Glomerular visceral epithelial cell (primary cell): ENCODE measurements at regions not wholly inside any gene's neighbourhood (a gene's known extent, or its start where the extent isn't known, plus 50 kb on each side); places are given as distances from the start of the nearest gene placed in this dataset.
"Not testable (repeated sequence)": the region's sequence is repeated elsewhere in the genome, so short reads cannot be mapped to it uniquely, and the experiment has no call there.

ENCODE experiments used
- DNase-seq: peaks from one replicate; pipeline ENCODE4 v3.0.0-alpha.2; 2016; ENCODE audit errors: extremely low spot score

GRCh38 chr4:24209131-24209530, 319.3 kb upstream of the PPARGC1A start:
- DNase-seq = no peak

- no peak for DNase-seq
Measured at GRCh38 chr4:24208691-24209090, 318.8 kb upstream of the PPARGC1A start.

GRCh38 chr4:24204708-24205107, 314.9 kb upstream of the PPARGC1A start:
- DNase-seq = not testable (repeated sequence)

- no peak for DNase-seq
Measured at GRCh38 chr4:24203926-24204325, 314.1 kb upstream of the PPARGC1A start.

- DNase-seq = no peak
Measured at GRCh38 chr4:24202579-24202978, 312.7 kb upstream of the PPARGC1A start.

- DNase-seq = no peak
Measured at GRCh38 chr4:24197955-24198354, 308.1 kb upstream of the PPARGC1A start.

- DNase-seq = no peak
Measured at GRCh38 chr4:24196785-24197184, 306.9 kb upstream of the PPARGC1A start.

- no peak for DNase-seq
Measured at GRCh38 chr4:24195991-24196736, 306.3 kb upstream of the PPARGC1A start.

GRCh38 chr4:24192018-24192641, 302.3 kb upstream of the PPARGC1A start:
- DNase-seq = no peak

GRCh38 chr4:24190761-24191695, 301.2 kb upstream of the PPARGC1A start:
- no peak for DNase-seq

GRCh38 chr4:24188459-24188858, 298.6 kb upstream of the PPARGC1A start:
- no peak for DNase-seq

- DNase-seq = no peak
Measured at GRCh38 chr4:24186466-24186865, 296.6 kb upstream of the PPARGC1A start.

GRCh38 chr4:24181005-24181404, 291.2 kb upstream of the PPARGC1A start:
- no peak for DNase-seq

GRCh38 chr4:24180586-24180985, 290.7 kb upstream of the PPARGC1A start:
- DNase-seq = no peak

- no peak for DNase-seq
Measured at GRCh38 chr4:24179201-24179840, 289.5 kb upstream of the PPARGC1A start.

- not testable (repeated sequence) for DNase-seq
Measured at GRCh38 chr4:24177443-24177842, 287.6 kb upstream of the PPARGC1A start.

GRCh38 chr4:24175707-24176106, 285.9 kb upstream of the PPARGC1A start:
- no peak for DNase-seq

GRCh38 chr4:24174602-24175001, 284.8 kb upstream of the PPARGC1A start:
- no peak for DNase-seq

- DNase-seq = no peak
Measured at GRCh38 chr4:24172406-24172805, 282.6 kb upstream of the PPARGC1A start.

- no peak for DNase-seq
Measured at GRCh38 chr4:24169956-24170355, 280.1 kb upstream of the PPARGC1A start.

- DNase-seq = no peak
Measured at GRCh38 chr4:24168658-24169057, 278.8 kb upstream of the PPARGC1A start.

- no peak for DNase-seq
Measured at GRCh38 chr4:24166501-24166900, 276.7 kb upstream of the PPARGC1A start.
